OCI-LY7 (cell line): ENCODE measurements at regions not wholly inside any gene's neighbourhood (a gene's known extent, or its start where the extent isn't known, plus 50 kb on each side); places are given as distances from the start of the nearest gene placed in this dataset.

Experiments used
- BruUV-seq: library from RNA; stranded (reverse); fragments of 400-500 nt; replicated peaks from 2 replicates; lab custom pipeline; 2021; lab: Mats Ljungman, UMichigan
- CTCF ChIA-PET: fragments of 300-600 bp; sonication (Branson Sonifier 250); formaldehyde crosslinking; loops from one replicate; lab custom pipeline; 2022; ENCODE audit warnings: antibody characterized with exemption; ENCODE audit not compliant: unreplicated experiment; lab: Charles Lee
- POLR2A ChIA-PET: fragments of 300-600 bp; sonication (Branson Sonifier 250); formaldehyde crosslinking; loops from one replicate; lab custom pipeline; 2022; ENCODE audit warnings: antibody characterized with exemption; lab: Charles Lee
- DNase-seq: peaks from one replicate; pipeline ENCODE4 v3.0.0-alpha.2; 2015; ENCODE audit warnings: low spot score
- H2AFZ ChIP-seq: fragments of 200-600 bp; sonication (generic), shearing (Covaris generic); 2 replicates; pipeline ENCODE4 v1.6.1; 2014; ENCODE audit warnings: mild to moderate bottlenecking, antibody characterized with exemption, low read length, moderate library complexity
- H3K27ac ChIP-seq: fragments of 200-600 bp; sonication (generic); 2 replicates; pipeline ENCODE4 v1.5.1; 2014; ENCODE audit warnings: mixed run types, low read depth, mild to moderate bottlenecking, moderate library complexity, low read length, inconsistent platforms; ENCODE audit not compliant: poor library complexity, severe bottlenecking
- H3K36me3 ChIP-seq: fragments of 200-600 bp; sonication (generic); 2 replicates; pipeline ENCODE4 v1.6.1; 2014; ENCODE audit warnings: mild to moderate bottlenecking, antibody characterized with exemption, low read length, moderate library complexity, mixed read lengths; ENCODE audit not compliant: insufficient read depth
- H3K4me1 ChIP-seq: fragments of 200-600 bp; sonication (generic); 2 replicates; pipeline ENCODE4 v1.5.1; 2014; ENCODE audit warnings: mild to moderate bottlenecking, low read length; ENCODE audit not compliant: insufficient read depth, poor library complexity, severe bottlenecking
- H3K4me2 ChIP-seq: fragments of 200-600 bp; sonication (generic); 2 replicates; pipeline ENCODE4 v1.6.1; 2014; ENCODE audit warnings: mild to moderate bottlenecking, low read length
- H3K4me3 ChIP-seq: fragments of 200-600 bp; sonication (generic); 2 replicates; pipeline ENCODE4 v1.5.1; 2014; ENCODE audit warnings: mild to moderate bottlenecking, low read depth, low read length; ENCODE audit not compliant: poor library complexity, severe bottlenecking
- H3K79me2 ChIP-seq: fragments of 200-600 bp; sonication (generic); 2 replicates; pipeline ENCODE4 v1.6.1; 2016; ENCODE audit warnings: low read depth, mild to moderate bottlenecking, low read length, moderate library complexity, mixed read lengths; ENCODE audit not compliant: insufficient read depth
- H3K9me2 ChIP-seq: fragments of 200-600 bp; sonication (generic); 2 replicates; pipeline ENCODE4 v1.6.1; 2016; ENCODE audit warnings: mild to moderate bottlenecking, low read length, mixed read lengths; ENCODE audit not compliant: insufficient read depth
- H3K9me3 ChIP-seq: fragments of 200-600 bp; sonication (generic); 2 replicates; pipeline ENCODE4 v1.6.1; 2014; ENCODE audit warnings: mild to moderate bottlenecking, mixed run types, low read length, mixed read lengths
- H4K20me1 ChIP-seq: fragments of 200-600 bp; sonication (generic); 2 replicates; pipeline ENCODE4 v1.6.1; 2014; ENCODE audit warnings: mild to moderate bottlenecking, antibody characterized with exemption, low read length, moderate library complexity, mixed read lengths; ENCODE audit not compliant: insufficient read depth
- CTCF ChIP-seq: fragments of 200-600 bp; sonication (generic); conservative IDR thresholded peaks from 2 replicates; pipeline ENCODE4 v1.5.1; 2014; ENCODE audit warnings: mild to moderate bottlenecking, antibody characterized with exemption, low read length, moderate library complexity, mixed read lengths
- EZH2phosphoT487 ChIP-seq: fragments of 200-600 bp; sonication (generic); IDR thresholded peaks from 2 replicates; pipeline ENCODE4 v1.6.1; 2018; ENCODE audit warnings: low read depth, borderline replicate concordance, mild to moderate bottlenecking, mixed run types, antibody characterized with exemption, low read length, moderate library complexity, mixed read lengths
- intact Hi-C: fragments of 100-400 bp; cut with micrococcal nuclease; formaldehyde crosslinking; loops from one replicate; pipeline ENCODE4 v1.10.0; 2022; ENCODE audit not compliant: unreplicated experiment

GRCh38 chr18:30644158-30644557 lies 398.4 kb downstream of the DSC3 start:
- Histone ChIP-seq H4K20me1 (no peaks in the 10 kb centered on the region), H3K27ac (no peak overlapping the region), H3K36me3 (no peaks in the 10 kb centered on the region), H3K4me3 (no peak overlapping the region), H2AFZ (no peak overlapping the region), H3K79me2 (no peaks in the 10 kb centered on the region), H3K9me3 (no peaks in the 10 kb centered on the region), H3K4me1 (no peaks in the 10 kb centered on the region), H3K9me2 (no peaks in the 10 kb centered on the region), H3K4me2 (no peak overlapping the region)
- CTCF ChIA-PET, result no interaction called here
- TF ChIP-seq EZH2phosphoT487 (no peak), CTCF (no peak)
- POLR2A ChIA-PET, result no interaction called here
- no peak for DNase-seq
- BruUV-seq, result no TSS peak
- intact Hi-C loops, result no loop called here

GRCh38 chr18:30639361-30639760 lies 403.2 kb downstream of the DSC3 start:
- H3K9me2 ChIP-seq, result no peaks in the 10 kb centered on the region
- H4K20me1 ChIP-seq, result no peaks in the 10 kb centered on the region
- TF ChIP-seq EZH2phosphoT487, result no peak
- no peak for TF ChIP-seq CTCF
- H3K9me3 ChIP-seq, result no peaks in the 10 kb centered on the region
- intact Hi-C loops, result no loop called here
- H2AFZ ChIP-seq, result no peak overlapping the region
- no peak for DNase-seq
- H3K4me1 ChIP-seq, result no peaks in the 10 kb centered on the region
- no peaks in the 10 kb centered on the region for H3K79me2 ChIP-seq
- H3K36me3 ChIP-seq, result no peaks in the 10 kb centered on the region
- no peak overlapping the region for H3K4me3 ChIP-seq
- H3K4me2 ChIP-seq, result no peak overlapping the region
- ChIA-PET CTCF (no interaction called here), POLR2A (no interaction called here)
- no peak overlapping the region for H3K27ac ChIP-seq
- BruUV-seq, result no TSS peak

GRCh38 chr18:30634249-30634648 lies 408.3 kb downstream of the DSC3 start:
- ChIA-PET POLR2A (no interaction called here), CTCF (no interaction called here)
- intact Hi-C loops, result no loop called here
- H3K9me2 ChIP-seq, result no peaks in the 10 kb centered on the region
- H3K4me3 ChIP-seq, result no peak overlapping the region
- H3K36me3 ChIP-seq, result no peaks in the 10 kb centered on the region
- no peak overlapping the region for H3K4me2 ChIP-seq
- H3K79me2 ChIP-seq, result no peaks in the 10 kb centered on the region
- no peak overlapping the region for H3K27ac ChIP-seq
- no peak overlapping the region for H2AFZ ChIP-seq
- H3K9me3 ChIP-seq, result no peaks in the 10 kb centered on the region
- no TSS peak for BruUV-seq
- TF ChIP-seq CTCF (no peak), EZH2phosphoT487 (no peak)
- H3K4me1 ChIP-seq, result no peaks in the 10 kb centered on the region
- no peak for DNase-seq
- no peaks in the 10 kb centered on the region for H4K20me1 ChIP-seq
